Transverse colon (tissue), 4 donors: ENCODE measurements at regions not wholly inside any gene's neighbourhood (a gene's known extent, or its start where the extent isn't known, plus 50 kb on each side); places are given as distances from the start of the nearest gene placed in this dataset.

Source experiments
- CTCF ChIP-seq, 5 experiments: fragments of 200-600 bp in 3 of 5; fragments of 450-650 bp in 2 of 5; sonication (generic) in 3 of 5; IDR thresholded peaks; 1 replicate in 2 of 5; 2 replicates in 3 of 5; pipeline ENCODE4 v1.5.1; 2016 to 2017; ENCODE audit warnings: antibody characterized with exemption in 5 of 5, inconsistent platforms in 3 of 5, mild to moderate bottlenecking in 2 of 5, moderate library complexity in 1 of 5
- EP300 ChIP-seq: sonication (generic); formaldehyde crosslinking; IDR thresholded peaks from one replicate; pipeline ENCODE4 v1.6.1; 2017; ENCODE audit warnings: antibody characterized with exemption, low read depth
- POLR2A ChIP-seq: fragments of 450-650 bp; IDR thresholded peaks from one replicate; pipeline ENCODE4 v1.6.1; 2016; ENCODE audit warnings: antibody characterized with exemption, mild to moderate bottlenecking, moderate library complexity
- POLR2AphosphoS5 ChIP-seq, 3 donors: sonication (generic); formaldehyde crosslinking; IDR thresholded peaks; one replicate each; pipeline ENCODE4 v1.6.1; 2016; ENCODE audit warnings: antibody characterized with exemption in 3 of 3

DNA sequence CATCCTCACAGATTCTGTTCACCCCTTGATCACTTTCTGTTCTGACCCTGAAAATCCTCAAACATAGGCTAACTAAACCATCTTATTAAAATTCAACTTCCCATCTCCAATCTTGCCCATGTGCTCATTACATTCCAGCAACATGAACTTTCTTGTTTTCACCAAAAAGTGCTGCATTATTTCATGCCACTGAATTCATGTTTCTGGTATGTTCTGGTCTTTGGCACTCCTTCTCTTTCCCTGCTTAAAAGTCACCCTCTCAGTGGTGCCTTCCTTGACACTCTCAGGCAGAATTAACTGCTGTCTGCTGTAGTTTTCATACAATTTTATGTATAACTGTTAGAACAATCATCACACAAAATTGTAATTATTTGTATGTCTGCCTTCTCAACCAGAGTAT is 247.7 kb upstream of the RBMS1 start:
- TF ChIP-seq CTCF (IDR thresholded peaks at IDR 0.05): no peak
- no peak for TF ChIP-seq POLR2AphosphoS5 (IDR thresholded peaks at IDR 0.05)
- TF ChIP-seq POLR2A: no peak
- TF ChIP-seq EP300: no peak
